H1 (cell line): ENCODE measurements at regions not wholly inside any gene's neighbourhood (a gene's known extent, or its start where the extent isn't known, plus 50 kb on each side); places are given as distances from the start of the nearest gene placed in this dataset.
"Not testable (repeated sequence)": the region's sequence is repeated elsewhere in the genome, so short reads cannot be mapped to it uniquely, and the experiment has no call there.

Experiments used
- CTCF ChIA-PET: fragments of 300-600 bp; sonication (Branson Sonifier 250); formaldehyde crosslinking; loops from one replicate; lab custom pipeline; 2021; ENCODE audit not compliant: partially characterized antibody; lab: Charles Lee
- POLR2A ChIA-PET: fragments of 300-600 bp; sonication (Branson Sonifier 250); formaldehyde crosslinking; loops from one replicate; lab custom pipeline; 2021; ENCODE audit warnings: inconsistent platforms; ENCODE audit not compliant: partially characterized antibody; lab: Charles Lee
- DNase-seq, 2 experiments: peaks; one replicate each; pipeline versions ENCODE4 v3.0.0 to v3.0.0-alpha.2; 2010 to 2022; ENCODE audit warnings: low spot score in 2 of 2, low read depth in 1 of 2, mixed read lengths in 1 of 2
- FAIRE-seq: peaks from 2 replicates; lab custom pipeline; 2011; peaks lifted over from hg19 to GRCh38; lab: Jason Lieb, UNC
- H2AFZ ChIP-seq: 2 replicates; pipeline ENCODE4 v1.8.1; 2012; ENCODE audit warnings: low read length, inconsistent platforms
- H2AK5ac ChIP-seq: 2 replicates; pipeline ENCODE4 v1.6.1; 2013; ENCODE audit warnings: low read depth, low read length
- H2BK120ac ChIP-seq: replicated peaks from 2 replicates; pipeline ENCODE3; 2013; ENCODE audit warnings: low read depth, low read length, inconsistent platforms
- H2BK12ac ChIP-seq: 2 replicates; pipeline ENCODE4 v1.6.1; 2013; ENCODE audit warnings: low read depth, low read length
- H2BK15ac ChIP-seq: 2 replicates; pipeline ENCODE4 v1.6.1; 2013; ENCODE audit warnings: low read length
- H2BK20ac ChIP-seq: 2 replicates; pipeline ENCODE4 v1.6.1; 2013; ENCODE audit warnings: low read length
- H2BK5ac ChIP-seq: 2 replicates; pipeline ENCODE4 v1.6.1; 2013; ENCODE audit warnings: low read depth, low read length
- H3K14ac ChIP-seq: 2 replicates; pipeline ENCODE4 v1.6.1; 2013; ENCODE audit warnings: inconsistent platforms; ENCODE audit not compliant: insufficient read length
- H3K18ac ChIP-seq: 2 replicates; pipeline ENCODE4 v1.6.1; 2013; ENCODE audit warnings: low read length; ENCODE audit errors: extremely low read depth
- H3K23ac ChIP-seq: 2 replicates; pipeline ENCODE4 v1.6.1; 2013; ENCODE audit warnings: inconsistent platforms; ENCODE audit not compliant: insufficient read length
- H3K23me2 ChIP-seq: 2 replicates; pipeline ENCODE4 v1.6.1; 2013; ENCODE audit warnings: low read depth, low read length
- H3K27ac ChIP-seq: 2 replicates; pipeline ENCODE4 v1.6.1; 2011; ENCODE audit warnings: low read depth, low read length, inconsistent platforms
- H3K27me3 ChIP-seq, 4 experiments: replicated peaks in 1 of 4; 1 replicate in 1 of 4; 2 replicates in 3 of 4; pipeline versions ENCODE4 v1.6.1 to v1.8.1; 2011 to 2013; ENCODE audit warnings: low read length in 3 of 4, mild to moderate bottlenecking in 3 of 4, inconsistent platforms in 2 of 4, mixed read lengths in 2 of 4, moderate library complexity in 1 of 4; ENCODE audit not compliant: control insufficient read depth in 3 of 4, insufficient read depth in 3 of 4; ENCODE audit errors: extremely low read depth in 1 of 4
- H3K36me3 ChIP-seq, 4 experiments: 2 replicates each; pipeline versions ENCODE4 v1.6.1 to v1.8.1; 2011 to 2013; ENCODE audit warnings: mild to moderate bottlenecking in 4 of 4, low read length in 3 of 4, moderate library complexity in 2 of 4, control low read depth in 1 of 4, inconsistent platforms in 1 of 4; ENCODE audit not compliant: insufficient read depth in 4 of 4, control insufficient read depth in 2 of 4
- H3K4ac ChIP-seq: replicated peaks from 2 replicates; pipeline ENCODE3; 2013; ENCODE audit warnings: low read length, low read depth, mixed read lengths, inconsistent platforms; ENCODE audit not compliant: insufficient read length
- H3K4me1 ChIP-seq, 4 experiments: replicated peaks in 1 of 4; 1 replicate in 1 of 4; 2 replicates in 3 of 4; pipeline versions ENCODE4 v1.6.1 to v1.8.1; 2011 to 2013; ENCODE audit warnings: low read length in 3 of 4, inconsistent platforms in 2 of 4, mixed read lengths in 1 of 4; ENCODE audit not compliant: insufficient read depth in 4 of 4, control insufficient read depth in 3 of 4
- H3K4me2 ChIP-seq, 2 experiments: 2 replicates each; pipeline versions ENCODE4 v1.6.1 to v1.8.1; 2011 to 2013; ENCODE audit warnings: low read depth in 2 of 2, low read length in 2 of 2, control low read depth in 1 of 2, inconsistent platforms in 1 of 2, mild to moderate bottlenecking in 1 of 2; ENCODE audit not compliant: insufficient read depth in 1 of 2
- H3K4me3 ChIP-seq, 4 experiments: fragments of 200-600, 300-600 bp in 1 of 4; sonication (generic), shearing (Covaris generic), sonication (Bioruptor Twin) in 1 of 4; 2 replicates each; pipeline versions ENCODE4 v1.5.1 to v1.8.1; 2011 to 2016; ENCODE audit warnings: low read length in 4 of 4, low read depth in 3 of 4, control low read depth in 2 of 4, inconsistent platforms in 2 of 4, mild to moderate bottlenecking in 2 of 4, mixed read lengths in 1 of 4, moderate library complexity in 1 of 4; ENCODE audit not compliant: insufficient read depth in 2 of 4; ENCODE audit errors: extremely low read depth in 1 of 4
- H3K56ac ChIP-seq: replicated peaks from 2 replicates; pipeline ENCODE3; 2013; ENCODE audit warnings: low read depth, mild to moderate bottlenecking, mixed read lengths, low read length, inconsistent platforms; ENCODE audit not compliant: insufficient read length
- H3K79me1 ChIP-seq: 2 replicates; pipeline ENCODE4 v1.6.1; 2013; ENCODE audit warnings: low read depth, low read length, control low read depth
- H3K79me2 ChIP-seq, 2 experiments: 2 replicates each; pipeline versions ENCODE4 v1.6.1 to v1.8.1; 2012 to 2013; ENCODE audit warnings: low read length in 2 of 2, mild to moderate bottlenecking in 2 of 2, inconsistent platforms in 1 of 2; ENCODE audit not compliant: insufficient read depth in 2 of 2, control insufficient read depth in 1 of 2
- H3K9ac ChIP-seq, 4 experiments: replicated peaks in 1 of 4; 1 replicate in 1 of 4; 2 replicates in 3 of 4; pipeline versions ENCODE4 v1.6.1 to v1.8.1; 2011 to 2013; ENCODE audit warnings: low read depth in 3 of 4, low read length in 3 of 4, control low read depth in 2 of 4, mild to moderate bottlenecking in 2 of 4, moderate library complexity in 2 of 4, inconsistent platforms in 1 of 4; ENCODE audit errors: extremely low read depth in 1 of 4
- H3K9me3 ChIP-seq, 2 experiments: 2 replicates each; pipeline versions ENCODE4 v1.6.1 to v1.8.1; 2012 to 2013; ENCODE audit warnings: mild to moderate bottlenecking in 2 of 2, moderate library complexity in 2 of 2, control low read depth in 1 of 2, inconsistent platforms in 1 of 2, low read depth in 1 of 2, low read length in 1 of 2, mixed read lengths in 1 of 2; ENCODE audit not compliant: insufficient read depth in 2 of 2
- H4K20me1 ChIP-seq, 2 experiments: replicated peaks in 1 of 2; 2 replicates each; pipeline versions ENCODE3 to v1.8.1; 2011 to 2013; ENCODE audit warnings: inconsistent platforms in 2 of 2, low read length in 2 of 2, mild to moderate bottlenecking in 1 of 2; ENCODE audit not compliant: insufficient read depth in 2 of 2, control insufficient read depth in 1 of 2
- H4K5ac ChIP-seq: 2 replicates; pipeline ENCODE4 v1.6.1; 2013; ENCODE audit warnings: low read length, low read depth, mixed read lengths, inconsistent platforms; ENCODE audit not compliant: insufficient read length
- H4K8ac ChIP-seq: 2 replicates; pipeline ENCODE4 v1.8.0; 2013; ENCODE audit warnings: mild to moderate bottlenecking, moderate library complexity, low read length, inconsistent platforms; ENCODE audit not compliant: insufficient read depth; ENCODE audit errors: extremely low read depth
- H4K91ac ChIP-seq: replicated peaks from 2 replicates; pipeline ENCODE3; 2013; ENCODE audit warnings: low read length, mixed read lengths, inconsistent platforms; ENCODE audit not compliant: insufficient read length
- WGBS, 2 experiments: shearing (Covaris generic) in 1 of 2; methylation state at CpG; one replicate each; pipeline versions ENCODE4 v1.1.6 to v1.1.7; 2013 to 2015; ENCODE audit warnings: low lambda C conversion rate in 2 of 2, mixed read lengths in 2 of 2, inconsistent platforms in 1 of 2, low coverage in 1 of 2, missing lambda C conversion rate in 1 of 2; ENCODE audit not compliant: insufficient replicate concordance in 2 of 2, insufficient coverage in 1 of 2, insufficient read length in 1 of 2; ENCODE audit errors: extremely low coverage in 1 of 2, missing lambda C conversion rate in 1 of 2; 5-methylcytosine and 5-hydroxymethylcytosine counted together

GRCh38 chr9:41779897-41780406, 349.3 kb downstream of the CNTNAP3B start:
- H3K79me1 ChIP-seq, FAIRE-seq, CTCF ChIA-PET, H4K20me1 ChIP-seq, H3K79me2 ChIP-seq, H4K8ac ChIP-seq, H3K27me3 ChIP-seq, H3K4me1 ChIP-seq, H4K91ac ChIP-seq, H3K27ac ChIP-seq, H2BK15ac ChIP-seq, H3K4me2 ChIP-seq, H3K36me3 ChIP-seq, H3K23ac ChIP-seq, H2BK120ac ChIP-seq, H2BK12ac ChIP-seq, H3K14ac ChIP-seq, H2AK5ac ChIP-seq, POLR2A ChIA-PET, H3K56ac ChIP-seq, H3K9ac ChIP-seq, H3K9me3 ChIP-seq, H3K18ac ChIP-seq, H4K5ac ChIP-seq, DNase-seq, H3K4me3 ChIP-seq, H2AFZ ChIP-seq, H2BK20ac ChIP-seq, H2BK5ac ChIP-seq, H3K4ac ChIP-seq: not testable (repeated sequence)
- H3K23me2 ChIP-seq = peaks cover 11% of the 10 kb centered on the region; the same call in 1 of the 2 replicates
- 90% methylated on average over 10 of the region's 17 CpGs; no CpG with 5 or more reads in 1 of the 2 experiments for WGBS, 2 experiments

- H2BK20ac ChIP-seq, H4K8ac ChIP-seq, H2BK5ac ChIP-seq, H3K23ac ChIP-seq, H3K4me3 ChIP-seq, H4K20me1 ChIP-seq, H3K4me1 ChIP-seq, H2AK5ac ChIP-seq, H2BK15ac ChIP-seq, H2AFZ ChIP-seq, H4K5ac ChIP-seq, H3K56ac ChIP-seq, H3K79me2 ChIP-seq, H3K14ac ChIP-seq, H3K79me1 ChIP-seq, CTCF ChIA-PET, H2BK12ac ChIP-seq, FAIRE-seq, H3K4me2 ChIP-seq, H3K4ac ChIP-seq, DNase-seq, H3K9me3 ChIP-seq, H3K36me3 ChIP-seq, H2BK120ac ChIP-seq, POLR2A ChIA-PET, H3K27ac ChIP-seq, H3K27me3 ChIP-seq, H4K91ac ChIP-seq, H3K9ac ChIP-seq, H3K18ac ChIP-seq: not testable (repeated sequence)
- 91% methylated on average over 15 of the region's 15 CpGs; no CpG with 5 or more reads in 1 of the 2 experiments for WGBS, 2 experiments
- H3K23me2 ChIP-seq = peaks cover 11% of the 10 kb centered on the region; the same call in 1 of the 2 replicates
Observed at GRCh38 chr9:41779192-41779591, 350.0 kb downstream of the CNTNAP3B start.
